ENCODE measurements at regions not wholly inside any gene's neighbourhood (a gene's known extent, or its start where the extent isn't known, plus 50 kb on each side); places are given as distances from the start of the nearest gene placed in this dataset.
"Not testable (repeated sequence)": the region's sequence is repeated elsewhere in the genome, so short reads cannot be mapped to it uniquely, and the experiment has no call there.

GRCh38 chr5:166803058-166803457 lies 1488.4 kb upstream of the WWC1 start:
- no peak overlapping the region for H3K4me3 ChIP-seq (replicated peaks in 1 of 3; ENCODE audit: insufficient read depth in 1 of 3, low read depth in 1 of 3, low read length in 3 of 3)
- no peaks in the 10 kb centered on the region for H3K9me1 ChIP-seq (replicated peaks; ENCODE audit: control insufficient read depth, extremely low read depth, insufficient read depth, low read length)
- BruUV-seq (replicated peaks), result no TSS peak
- H3K79me2 ChIP-seq (ENCODE audit: control insufficient read depth, insufficient read depth, low read length), result no peaks in the 10 kb centered on the region
- no peaks in the 10 kb centered on the region for H3K27me3 ChIP-seq (ENCODE audit: control insufficient read depth in 2 of 2, insufficient read depth in 2 of 2, low read length in 2 of 2)
- TF ChIP-seq JUN (IDR thresholded peaks at IDR 0.05; ENCODE audit: borderline replicate concordance, insufficient read depth, insufficient read length, low read depth) (no peak), FOS (IDR thresholded peaks at IDR 0.05; ENCODE audit: borderline replicate concordance, insufficient read depth, low read length) (no peak), GATA2 (IDR thresholded peaks at IDR 0.05; ENCODE audit: insufficient read depth, insufficient read length, low read depth, low read length) (no peak), POLR2AphosphoS5 (IDR thresholded peaks at IDR 0.05; ENCODE audit: insufficient read depth, low read depth, low read length) (no peak), MYC (IDR thresholded peaks at IDR 0.05; ENCODE audit: low read depth, low read length) (no peak), EZH2 (IDR thresholded peaks at IDR 0.05; ENCODE audit: borderline replicate concordance, low read depth, low read length, severe bottlenecking) (no peak), POLR2A (IDR thresholded peaks at IDR 0.05; ENCODE audit: low read depth, low read length) (no peak)
- TF ChIP-seq, protein P1, sequence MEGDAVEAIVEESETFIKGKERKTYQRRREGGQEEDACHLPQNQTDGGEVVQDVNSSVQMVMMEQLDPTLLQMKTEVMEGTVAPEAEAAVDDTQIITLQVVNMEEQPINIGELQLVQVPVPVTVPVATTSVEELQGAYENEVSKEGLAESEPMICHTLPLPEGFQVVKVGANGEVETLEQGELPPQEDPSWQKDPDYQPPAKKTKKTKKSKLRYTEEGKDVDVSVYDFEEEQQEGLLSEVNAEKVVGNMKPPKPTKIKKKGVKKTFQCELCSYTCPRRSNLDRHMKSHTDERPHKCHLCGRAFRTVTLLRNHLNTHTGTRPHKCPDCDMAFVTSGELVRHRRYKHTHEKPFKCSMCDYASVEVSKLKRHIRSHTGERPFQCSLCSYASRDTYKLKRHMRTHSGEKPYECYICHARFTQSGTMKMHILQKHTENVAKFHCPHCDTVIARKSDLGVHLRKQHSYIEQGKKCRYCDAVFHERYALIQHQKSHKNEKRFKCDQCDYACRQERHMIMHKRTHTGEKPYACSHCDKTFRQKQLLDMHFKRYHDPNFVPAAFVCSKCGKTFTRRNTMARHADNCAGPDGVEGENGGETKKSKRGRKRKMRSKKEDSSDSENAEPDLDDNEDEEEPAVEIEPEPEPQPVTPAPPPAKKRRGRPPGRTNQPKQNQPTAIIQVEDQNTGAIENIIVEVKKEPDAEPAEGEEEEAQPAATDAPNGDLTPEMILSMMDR (IDR thresholded peaks at IDR 0.05; ENCODE audit: extremely low read depth in 1 of 2, insufficient read depth in 1 of 2, low read depth in 1 of 2, low read length in 2 of 2), result no peak
- TF ChIP-seq, protein P2, sequence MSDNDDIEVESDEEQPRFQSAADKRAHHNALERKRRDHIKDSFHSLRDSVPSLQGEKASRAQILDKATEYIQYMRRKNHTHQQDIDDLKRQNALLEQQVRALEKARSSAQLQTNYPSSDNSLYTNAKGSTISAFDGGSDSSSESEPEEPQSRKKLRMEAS (IDR thresholded peaks at IDR 0.05; ENCODE audit: insufficient read depth, insufficient read length), result no peak
- no peak overlapping the region for H2AFZ ChIP-seq (ENCODE audit: low read depth, low read length)
- ChIA-PET POLR2A (no interaction called here), CTCF (no interaction called here)
- H3K4me1 ChIP-seq (ENCODE audit: control insufficient read depth, extremely low read depth, insufficient read depth, low read length), result no peaks in the 10 kb centered on the region
- H3K4me2 ChIP-seq (ENCODE audit: insufficient read depth, low read length), result no peak overlapping the region
- H3K9ac ChIP-seq (replicated peaks; ENCODE audit: extremely low read depth, insufficient read depth, low read length), result no peak overlapping the region
- H3K36me3 ChIP-seq (ENCODE audit: control insufficient read depth in 2 of 2, extremely low read depth in 1 of 2, insufficient read depth in 2 of 2, low read length in 2 of 2), result no peaks in the 10 kb centered on the region
- DNase-seq (ENCODE audit: low read depth, low spot score), result no peak
- no peak overlapping the region for H3K27ac ChIP-seq (ENCODE audit: insufficient read depth, low read depth, low read length)
- H3K9me3 ChIP-seq (replicated peaks; ENCODE audit: control insufficient read depth, insufficient read depth, low read length), result no peaks in the 10 kb centered on the region
- intact Hi-C loops (cut with micrococcal nuclease) (no loop called here), dilution Hi-C loops (cut with MboI; ENCODE audit: extremely low pct_ligation_motif_present, low sequenced_read_pairs) (no loop called here)
- H4K20me1 ChIP-seq (replicated peaks; ENCODE audit: control insufficient read depth, extremely low read depth, insufficient read depth, low read length), result no peaks in the 10 kb centered on the region
- FAIRE-seq, result no peak

- H3K27me3 ChIP-seq (ENCODE audit: control insufficient read depth in 2 of 2, insufficient read depth in 2 of 2, low read length in 2 of 2); H3K4me1 ChIP-seq (ENCODE audit: control insufficient read depth, extremely low read depth, insufficient read depth, low read length); H2AFZ ChIP-seq (ENCODE audit: low read depth, low read length); DNase-seq (ENCODE audit: low read depth, low spot score); CTCF ChIA-PET; dilution Hi-C loops (cut with MboI; ENCODE audit: extremely low pct_ligation_motif_present, low sequenced_read_pairs); FAIRE-seq; H4K20me1 ChIP-seq (replicated peaks; ENCODE audit: control insufficient read depth, extremely low read depth, insufficient read depth, low read length); intact Hi-C loops (cut with micrococcal nuclease); H3K9ac ChIP-seq (replicated peaks; ENCODE audit: extremely low read depth, insufficient read depth, low read length); H3K79me2 ChIP-seq (ENCODE audit: control insufficient read depth, insufficient read depth, low read length); H3K4me2 ChIP-seq (ENCODE audit: insufficient read depth, low read length); H3K9me3 ChIP-seq (replicated peaks; ENCODE audit: control insufficient read depth, insufficient read depth, low read length); BruUV-seq (replicated peaks); POLR2A ChIA-PET; H3K4me3 ChIP-seq (replicated peaks in 1 of 3; ENCODE audit: insufficient read depth in 1 of 3, low read depth in 1 of 3, low read length in 3 of 3); H3K9me1 ChIP-seq (replicated peaks; ENCODE audit: control insufficient read depth, extremely low read depth, insufficient read depth, low read length); H3K36me3 ChIP-seq (ENCODE audit: control insufficient read depth in 2 of 2, extremely low read depth in 1 of 2, insufficient read depth in 2 of 2, low read length in 2 of 2); H3K27ac ChIP-seq (ENCODE audit: insufficient read depth, low read depth, low read length): not testable (repeated sequence)
These were observed 1487.2 kb upstream of the WWC1 start for GRCh38 chr5:166804223-166804622.

DNA sequence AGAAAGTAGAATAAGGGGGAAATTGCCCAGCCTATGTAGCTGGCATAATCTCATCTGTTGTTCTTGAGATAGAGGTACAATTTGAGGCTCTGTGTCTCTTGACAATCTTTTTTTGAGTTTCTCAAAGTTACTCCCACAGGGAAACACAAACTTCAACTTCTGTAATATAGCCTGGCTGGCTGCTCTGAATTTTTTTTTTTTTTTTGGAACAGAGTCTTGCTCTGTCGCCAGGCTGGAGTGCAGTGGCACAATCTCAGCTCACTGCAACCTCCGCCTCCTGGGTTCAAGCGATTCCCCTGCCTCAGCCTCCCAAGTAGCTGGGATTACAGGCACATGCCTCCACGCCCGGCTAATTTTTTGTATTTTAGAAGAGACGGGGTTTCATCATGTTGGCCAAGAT lies 1486.8 kb upstream of the WWC1 start:
- H4K20me1 ChIP-seq (replicated peaks; ENCODE audit: control insufficient read depth, extremely low read depth, insufficient read depth, low read length); FAIRE-seq; H3K27me3 ChIP-seq (ENCODE audit: control insufficient read depth in 2 of 2, insufficient read depth in 2 of 2, low read length in 2 of 2); dilution Hi-C loops (cut with MboI; ENCODE audit: extremely low pct_ligation_motif_present, low sequenced_read_pairs); H3K9me3 ChIP-seq (replicated peaks; ENCODE audit: control insufficient read depth, insufficient read depth, low read length); H3K36me3 ChIP-seq (ENCODE audit: control insufficient read depth in 2 of 2, extremely low read depth in 1 of 2, insufficient read depth in 2 of 2, low read length in 2 of 2); BruUV-seq (replicated peaks); H2AFZ ChIP-seq (ENCODE audit: low read depth, low read length); DNase-seq (ENCODE audit: low read depth, low spot score); H3K27ac ChIP-seq (ENCODE audit: insufficient read depth, low read depth, low read length); H3K4me2 ChIP-seq (ENCODE audit: insufficient read depth, low read length); H3K4me1 ChIP-seq (ENCODE audit: control insufficient read depth, extremely low read depth, insufficient read depth, low read length); intact Hi-C loops (cut with micrococcal nuclease); H3K79me2 ChIP-seq (ENCODE audit: control insufficient read depth, insufficient read depth, low read length); POLR2A ChIA-PET; CTCF ChIA-PET; H3K9me1 ChIP-seq (replicated peaks; ENCODE audit: control insufficient read depth, extremely low read depth, insufficient read depth, low read length); H3K4me3 ChIP-seq (replicated peaks in 1 of 3; ENCODE audit: insufficient read depth in 1 of 3, low read depth in 1 of 3, low read length in 3 of 3); H3K9ac ChIP-seq (replicated peaks; ENCODE audit: extremely low read depth, insufficient read depth, low read length): not testable (repeated sequence)

Measured in endothelial cell of umbilical vein (primary cell).